Uterus (tissue), 3 donors: ENCODE measurements at regions not wholly inside any gene's neighbourhood (a gene's known extent, or its start where the extent isn't known, plus 50 kb on each side); places are given as distances from the start of the nearest gene placed in this dataset.

Source experiments
- DNase-seq, 2 donors: peaks; one replicate each; pipeline ENCODE4 v3.0.0-alpha.2; 2019 to 2020
- H3K27ac ChIP-seq, 2 donors: fragments of 200-600 bp; sonication (generic); 1 replicate in 1 of 2; 2 replicates in 1 of 2; pipeline ENCODE4 v1.5.1; 2016 to 2018
- H3K27me3 ChIP-seq, 2 donors: fragments of 200-600 bp; sonication (generic); one replicate each; pipeline ENCODE4 v1.5.1; 2018 to 2019; ENCODE audit warnings: control low read depth in 1 of 2
- H3K36me3 ChIP-seq, 2 donors: fragments of 200-600 bp; sonication (generic); one replicate each; pipeline ENCODE4 v1.5.1; 2019; ENCODE audit warnings: control low read depth in 1 of 2
- H3K4me1 ChIP-seq, 2 donors: fragments of 200-600 bp; sonication (generic); one replicate each; pipeline ENCODE4 v1.5.1; 2018 to 2019; ENCODE audit warnings: control low read depth in 1 of 2
- H3K4me3 ChIP-seq, 2 donors: fragments of 200-600 bp; sonication (generic); 1 replicate in 1 of 2; 2 replicates in 1 of 2; pipeline ENCODE4 v1.5.1; 2018 to 2019; ENCODE audit warnings: mild to moderate bottlenecking in 1 of 2
- H3K9me3 ChIP-seq, 2 donors: fragments of 200-600 bp; sonication (generic); one replicate each; pipeline ENCODE4 v1.5.1; 2019; ENCODE audit warnings: control low read depth in 1 of 2
- CTCF ChIP-seq, 4 experiments: fragments of 200-600 bp in 2 of 4; fragments of 450-650 bp in 2 of 4; sonication (generic) in 2 of 4; IDR thresholded peaks; one replicate each; pipeline ENCODE4 v1.5.1; 2016 to 2019; ENCODE audit warnings: antibody characterized with exemption in 4 of 4, mild to moderate bottlenecking in 2 of 4, moderate library complexity in 1 of 4
- POLR2A ChIP-seq, 2 donors: fragments of 450-650 bp; IDR thresholded peaks; one replicate each; pipeline ENCODE4 v1.6.1; 2016; ENCODE audit warnings: antibody characterized with exemption in 2 of 2, mild to moderate bottlenecking in 1 of 2, moderate library complexity in 1 of 2
- intact Hi-C: fragments of 100-400 bp; cut with DNase I; formaldehyde crosslinking; loops from one replicate; pipeline ENCODE4 v1.15.1; 2023; ENCODE audit warnings: low total_unique reads
- donor health status: DM: yes; HTN: yes; CAD: no.

GRCh38 chr11:106280036-106280435 is 202.6 kb downstream of the AASDHPPT start:
- Histone ChIP-seq H3K27me3 (no peaks in the 10 kb centered on the region), H3K4me3 (no peak overlapping the region), H3K9me3 (no peaks in the 10 kb centered on the region), H3K4me1 (no peaks in the 10 kb centered on the region), H3K36me3 (no peaks in the 10 kb centered on the region), H3K27ac (no peak overlapping the region)
- TF ChIP-seq CTCF (IDR thresholded peaks at IDR 0.05) (no peak), POLR2A (IDR thresholded peaks at IDR 0.05) (no peak)
- intact Hi-C loops = no loop called here
- no peak for DNase-seq

GRCh38 chr11:106281455-106282173 is 204.2 kb downstream of the AASDHPPT start:
- Histone ChIP-seq H3K4me3 (no peak overlapping the region), H3K36me3 (no peaks in the 10 kb centered on the region), H3K4me1 (no peaks in the 10 kb centered on the region), H3K27me3 (no peaks in the 10 kb centered on the region), H3K9me3 (no peaks in the 10 kb centered on the region), H3K27ac (no peak overlapping the region)
- no peak for TF ChIP-seq CTCF (IDR thresholded peaks at IDR 0.05)
- DNase-seq = no peak
- intact Hi-C loops = no loop called here

- TF ChIP-seq CTCF (IDR thresholded peaks at IDR 0.05) = no peak
- no peak for TF ChIP-seq POLR2A (IDR thresholded peaks at IDR 0.05)
- no peak overlapping the region for H3K4me3 ChIP-seq
- DNase-seq = no peak
- H3K4me1 ChIP-seq = no peaks in the 10 kb centered on the region
- intact Hi-C loops = no loop called here
- H3K27me3 ChIP-seq = no peaks in the 10 kb centered on the region
- no peaks in the 10 kb centered on the region for H3K9me3 ChIP-seq
- no peak overlapping the region for H3K27ac ChIP-seq
- no peaks in the 10 kb centered on the region for H3K36me3 ChIP-seq
These were observed 209.5 kb downstream of the AASDHPPT start for GRCh38 chr11:106286881-106287504.

- H3K36me3 ChIP-seq = no peaks in the 10 kb centered on the region
- H3K27ac ChIP-seq = no peak overlapping the region
- no peak overlapping the region for H3K4me3 ChIP-seq
- intact Hi-C loops = no loop called here
- DNase-seq = no peak
- H3K27me3 ChIP-seq = no peaks in the 10 kb centered on the region
- TF ChIP-seq POLR2A (IDR thresholded peaks at IDR 0.05) (no peak), CTCF (IDR thresholded peaks at IDR 0.05) (no peak)
- no peaks in the 10 kb centered on the region for H3K4me1 ChIP-seq
- H3K9me3 ChIP-seq = no peaks in the 10 kb centered on the region
These were observed 210.6 kb downstream of the AASDHPPT start for GRCh38 chr11:106288057-106288456.

- Histone ChIP-seq H3K4me1 (no peaks in the 10 kb centered on the region), H3K27ac (no peak overlapping the region), H3K36me3 (no peaks in the 10 kb centered on the region), H3K27me3 (no peaks in the 10 kb centered on the region), H3K4me3 (no peak overlapping the region), H3K9me3 (no peaks in the 10 kb centered on the region)
- intact Hi-C loops = no loop called here
- TF ChIP-seq CTCF (IDR thresholded peaks at IDR 0.05) = no peak
- no peak for TF ChIP-seq POLR2A (IDR thresholded peaks at IDR 0.05)
- no peak for DNase-seq
These were observed 211.4 kb downstream of the AASDHPPT start for GRCh38 chr11:106288822-106289387.
